ENCODE measurements at regions not wholly inside any gene's neighbourhood (a gene's known extent, or its start where the extent isn't known, plus 50 kb on each side); places are given as distances from the start of the nearest gene placed in this dataset.

DNA sequence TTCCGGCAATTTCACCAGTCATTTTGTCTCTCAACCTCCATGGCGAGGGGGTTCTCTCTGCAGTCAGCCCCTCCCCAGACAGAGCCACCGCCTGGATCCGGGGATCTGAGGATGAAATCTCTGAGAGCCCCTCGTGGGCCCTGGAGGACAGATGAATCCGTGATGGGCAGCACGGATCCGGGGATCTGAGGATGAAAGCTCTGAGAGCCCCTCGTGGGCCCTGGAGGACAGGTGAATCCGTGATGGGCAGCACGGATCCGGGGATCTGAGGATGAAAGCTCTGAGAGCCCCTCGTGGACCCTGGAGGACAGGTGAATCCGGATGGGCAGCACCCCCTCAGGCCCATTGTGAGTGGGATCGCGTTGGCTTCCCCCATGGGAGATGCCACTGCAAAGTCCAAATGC lies 106.5 kb downstream of the DACT2 start:
- ChIA-PET CTCF (interaction anchor here (1.2 kb wide), 1 partner anchor 9 kb away, joined by 3 read pairs; no protein-coding TSS in a partner anchor), POLR2A (no interaction called here)
- no peak for DNase-seq (ENCODE audit: extremely low spot score)
- TF ChIP-seq, protein P1, sequence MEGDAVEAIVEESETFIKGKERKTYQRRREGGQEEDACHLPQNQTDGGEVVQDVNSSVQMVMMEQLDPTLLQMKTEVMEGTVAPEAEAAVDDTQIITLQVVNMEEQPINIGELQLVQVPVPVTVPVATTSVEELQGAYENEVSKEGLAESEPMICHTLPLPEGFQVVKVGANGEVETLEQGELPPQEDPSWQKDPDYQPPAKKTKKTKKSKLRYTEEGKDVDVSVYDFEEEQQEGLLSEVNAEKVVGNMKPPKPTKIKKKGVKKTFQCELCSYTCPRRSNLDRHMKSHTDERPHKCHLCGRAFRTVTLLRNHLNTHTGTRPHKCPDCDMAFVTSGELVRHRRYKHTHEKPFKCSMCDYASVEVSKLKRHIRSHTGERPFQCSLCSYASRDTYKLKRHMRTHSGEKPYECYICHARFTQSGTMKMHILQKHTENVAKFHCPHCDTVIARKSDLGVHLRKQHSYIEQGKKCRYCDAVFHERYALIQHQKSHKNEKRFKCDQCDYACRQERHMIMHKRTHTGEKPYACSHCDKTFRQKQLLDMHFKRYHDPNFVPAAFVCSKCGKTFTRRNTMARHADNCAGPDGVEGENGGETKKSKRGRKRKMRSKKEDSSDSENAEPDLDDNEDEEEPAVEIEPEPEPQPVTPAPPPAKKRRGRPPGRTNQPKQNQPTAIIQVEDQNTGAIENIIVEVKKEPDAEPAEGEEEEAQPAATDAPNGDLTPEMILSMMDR (IDR thresholded peaks at IDR 0.05; ENCODE audit: control extremely low read depth, extremely low read depth, low read depth, missing control alignments): no peak

DNA sequence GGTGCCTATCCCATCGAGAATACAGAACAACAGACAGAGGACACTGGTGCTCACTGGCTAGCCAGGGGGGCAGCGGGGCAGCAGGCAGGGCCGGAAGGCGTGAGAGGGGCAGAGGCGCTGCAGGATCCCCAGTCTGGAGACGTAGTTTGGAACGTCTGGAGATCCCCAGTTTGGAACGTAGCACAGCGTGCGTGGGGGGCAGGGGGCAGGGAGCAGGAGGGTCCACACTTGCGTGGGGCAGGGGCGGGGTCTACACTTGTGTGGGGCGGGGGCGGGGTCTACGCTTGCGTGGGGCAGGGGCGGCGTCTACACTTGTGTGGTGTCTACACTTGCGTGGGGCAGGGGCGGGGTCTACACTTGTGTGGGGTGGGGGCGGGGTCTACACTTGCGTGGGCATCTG lies 107.2 kb downstream of the DACT2 start:
- POLR2A ChIA-PET: no interaction called here
- DNase-seq (ENCODE audit: extremely low spot score): no peak
- CTCF ChIA-PET: interaction anchor here (1.2 kb wide), 1 partner anchor 10 kb away, joined by 3 read pairs; no protein-coding TSS in a partner anchor
- TF ChIP-seq, protein P1 (IDR thresholded peaks at IDR 0.05; ENCODE audit: control extremely low read depth, extremely low read depth, low read depth, missing control alignments): no peak

DNA sequence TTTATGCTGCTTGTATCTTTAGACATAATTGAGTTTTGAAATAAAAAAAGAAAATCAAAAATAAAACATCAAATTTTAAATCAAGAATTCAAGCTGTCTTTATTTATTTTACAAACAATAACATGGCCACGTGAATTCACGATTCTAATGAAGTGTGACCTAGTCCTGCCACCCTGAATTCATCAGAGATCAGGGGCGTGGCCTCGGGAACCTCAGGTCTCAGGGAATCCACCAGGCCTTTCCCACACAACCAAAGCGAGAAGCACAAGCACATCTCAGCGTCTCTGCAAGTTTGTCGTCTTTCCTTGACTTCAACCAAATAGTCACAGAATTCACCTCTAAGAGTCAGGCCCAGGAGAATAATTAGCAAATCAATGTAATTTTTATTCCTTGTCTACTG lies 107.9 kb downstream of the DACT2 start:
- no peak for DNase-seq (ENCODE audit: extremely low spot score)
- CTCF ChIA-PET: no interaction called here
- POLR2A ChIA-PET: no interaction called here
- TF ChIP-seq, protein P1 (IDR thresholded peaks at IDR 0.05; ENCODE audit: control extremely low read depth, extremely low read depth, low read depth, missing control alignments): no peak

DNA sequence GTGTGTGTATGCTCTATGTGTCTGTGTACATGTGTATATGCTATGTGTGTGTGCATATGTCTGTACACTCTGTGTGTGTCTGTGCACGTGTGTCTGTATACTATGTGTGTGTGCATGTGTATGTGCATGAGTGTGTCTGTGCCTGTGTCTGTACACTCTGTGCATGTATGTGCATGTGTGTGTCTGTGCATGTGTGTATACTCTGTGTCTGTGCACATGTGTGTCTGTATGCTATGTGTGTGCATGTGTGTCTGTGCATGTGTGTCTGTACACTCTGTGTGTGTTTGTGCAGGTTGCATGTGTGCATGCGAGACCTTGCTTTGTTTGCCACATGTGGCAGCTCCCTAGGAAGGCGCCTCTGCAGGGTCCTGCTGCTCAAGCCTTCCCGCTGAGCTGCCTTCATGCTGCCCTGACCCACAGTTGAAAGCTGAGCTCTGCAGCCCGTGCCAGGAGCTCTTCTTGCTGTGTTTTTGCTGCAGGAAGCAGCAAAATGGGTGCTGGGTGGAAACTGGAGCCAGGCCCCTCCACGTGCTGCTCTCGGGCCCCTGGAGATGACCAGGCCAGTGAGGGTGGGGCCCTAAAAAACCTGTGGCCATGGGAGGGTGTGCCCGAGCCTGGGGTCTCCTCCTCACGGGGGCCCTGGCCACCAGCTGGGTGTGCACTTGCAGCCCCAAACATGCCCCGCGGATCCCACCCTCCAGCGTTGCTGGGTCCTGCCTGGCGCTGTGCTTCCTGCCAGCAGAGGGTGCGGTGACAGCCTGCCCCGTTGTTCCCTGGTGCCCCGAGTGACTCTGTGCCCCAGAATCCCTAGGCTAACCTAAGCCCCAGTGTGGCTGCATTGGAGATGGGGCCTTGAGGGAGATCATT lies 109.1 kb downstream of the DACT2 start:
- CTCF ChIA-PET: no interaction called here
- POLR2A ChIA-PET: no interaction called here

DNA sequence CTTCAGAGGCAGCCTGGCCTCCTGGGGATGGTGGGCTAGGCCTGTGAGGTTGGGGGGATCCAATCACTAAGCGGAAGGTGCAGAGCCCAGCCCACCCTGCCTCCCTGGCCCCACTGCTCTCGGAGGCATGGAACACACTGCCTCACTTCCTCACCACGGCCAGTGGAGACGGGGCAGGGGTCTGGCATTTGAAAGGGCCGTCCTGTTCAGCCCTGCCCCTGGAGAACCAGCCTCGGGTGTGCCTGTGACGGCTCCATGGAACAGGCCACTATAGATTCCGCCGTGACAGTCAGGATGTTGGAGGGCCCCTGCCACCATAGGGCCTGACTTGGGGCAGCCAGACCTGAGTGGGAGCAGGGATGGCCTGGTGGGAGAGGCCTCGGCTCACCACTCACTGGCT lies 110.2 kb downstream of the DACT2 start:
- CTCF ChIA-PET: no interaction called here
- POLR2A ChIA-PET: no interaction called here

More for the DNA sequence above, 109.1 kb downstream of the DACT2 start:
- TF ChIP-seq, protein P1 (IDR thresholded peaks at IDR 0.05; ENCODE audit: control extremely low read depth, extremely low read depth, low read depth, missing control alignments): no peak
- DNase-seq (ENCODE audit: extremely low spot score): no peak

DNA sequence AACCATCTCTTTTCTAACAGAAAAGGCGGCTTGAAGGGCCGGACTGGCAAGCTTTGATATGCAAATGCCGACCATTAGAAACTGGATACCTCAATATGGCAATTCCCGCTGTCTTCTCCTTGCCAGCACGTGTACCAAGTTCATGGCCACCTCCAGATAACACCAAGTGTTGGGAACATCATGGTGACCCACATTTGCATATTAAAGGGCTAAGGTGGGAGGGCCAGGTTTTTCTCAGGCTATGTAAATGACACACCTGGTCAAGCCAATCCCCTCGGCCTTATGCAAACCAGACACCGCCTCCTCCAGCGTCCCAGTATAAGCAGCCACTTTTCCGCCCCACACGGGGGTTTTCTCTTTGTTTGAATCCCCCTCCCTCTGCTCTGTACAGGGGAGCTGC lies 110.7 kb downstream of the DACT2 start:
- TF ChIP-seq, protein P1 (IDR thresholded peaks at IDR 0.05; ENCODE audit: control extremely low read depth, extremely low read depth, low read depth, missing control alignments): no peak
- CTCF ChIA-PET: no interaction called here
- POLR2A ChIA-PET: no interaction called here
- DNase-seq (ENCODE audit: extremely low spot score): no peak

More for the DNA sequence above, 110.2 kb downstream of the DACT2 start:
- TF ChIP-seq, protein P1 (IDR thresholded peaks at IDR 0.05; ENCODE audit: control extremely low read depth, extremely low read depth, low read depth, missing control alignments): no peak
- DNase-seq (ENCODE audit: extremely low spot score): no peak

Data from GM10248 (cell line).